HG02870 (cell line): ENCODE measurements at regions not wholly inside any gene's neighbourhood (a gene's known extent, or its start where the extent isn't known, plus 50 kb on each side); places are given as distances from the start of the nearest gene placed in this dataset.
"Not testable (repeated sequence)": the region's sequence is repeated elsewhere in the genome, so short reads cannot be mapped to it uniquely, and the experiment has no call there.

Experiments
- ATAC-seq: cut with Tn5 transposase; IDR thresholded peaks from one replicate; pipeline ENCODE4 v1.9.1; 2021; ENCODE audit warnings: mild to moderate bottlenecking, moderate library complexity; ENCODE audit not compliant: unreplicated experiment

DNA sequence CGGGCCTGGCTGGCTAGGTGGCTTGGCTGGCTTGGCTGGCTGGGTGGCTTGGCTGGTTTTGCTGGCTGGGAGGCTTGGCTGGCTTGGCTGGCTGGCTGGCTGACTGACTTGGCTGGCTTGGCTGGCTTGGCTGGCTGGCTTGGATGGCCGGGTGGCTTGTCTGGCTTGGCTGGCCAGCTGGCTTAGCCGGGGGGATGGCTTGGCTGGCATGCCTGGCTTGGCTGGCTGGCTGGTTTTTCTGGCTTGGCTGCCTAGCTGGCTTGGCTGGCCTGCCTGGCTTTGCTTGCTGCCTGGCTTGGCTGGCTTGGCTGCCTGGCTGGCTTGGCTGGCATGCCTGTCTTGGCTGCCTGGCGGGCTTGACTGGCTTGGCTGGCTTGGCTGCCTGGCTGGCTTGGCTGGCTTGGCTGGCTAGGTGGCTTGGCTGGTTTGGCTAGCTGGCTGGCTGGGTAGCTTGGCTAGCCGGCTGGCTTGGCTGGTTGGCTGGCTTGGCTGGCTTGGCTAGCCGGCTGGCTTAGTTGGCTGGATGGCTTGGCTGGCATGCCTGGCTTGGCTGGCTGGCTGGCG is 2829.6 kb downstream of the RPIA start:
- ATAC-seq: not testable (repeated sequence)

DNA sequence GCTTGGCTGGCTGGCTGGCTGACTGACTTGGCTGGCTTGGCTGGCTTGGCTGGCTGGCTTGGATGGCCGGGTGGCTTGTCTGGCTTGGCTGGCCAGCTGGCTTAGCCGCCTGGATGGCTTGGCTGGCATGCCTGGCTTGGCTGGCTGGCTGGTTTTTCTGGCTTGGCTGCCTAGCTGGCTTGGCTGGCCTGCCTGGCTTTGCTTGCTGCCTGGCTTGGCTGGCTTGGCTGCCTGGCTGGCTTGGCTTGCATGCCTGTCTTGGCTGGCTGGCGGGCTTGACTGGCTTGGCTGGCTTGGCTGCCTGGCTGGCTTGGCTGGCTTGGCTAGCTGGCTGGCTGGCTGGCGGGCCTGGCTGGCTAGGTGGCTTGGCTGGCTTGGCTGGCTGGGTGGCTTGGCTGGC is 2830.5 kb downstream of the RPIA start:
- ATAC-seq: not testable (repeated sequence)

DNA sequence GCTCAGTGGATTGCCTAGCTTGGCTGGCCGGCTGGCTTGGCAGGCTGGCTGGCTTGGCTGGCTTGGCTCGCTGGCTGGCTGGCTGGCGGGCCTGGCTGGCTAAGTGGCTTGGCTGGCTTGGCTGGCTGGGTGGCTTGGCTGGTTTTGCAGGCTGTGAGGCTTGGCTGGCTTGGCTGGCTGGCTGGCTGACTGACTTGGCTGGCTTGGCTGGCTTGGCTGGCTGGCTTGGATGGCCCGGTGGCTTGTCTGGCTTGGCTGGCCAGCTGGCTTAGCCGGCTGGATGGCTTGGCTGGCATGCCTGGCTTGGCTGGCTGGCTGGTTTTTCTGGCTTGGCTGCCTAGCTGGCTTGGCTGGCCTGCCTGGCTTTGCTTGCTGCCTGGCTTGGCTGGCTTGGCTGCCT is 2831.4 kb downstream of the RPIA start:
- not testable (repeated sequence) for ATAC-seq

DNA sequence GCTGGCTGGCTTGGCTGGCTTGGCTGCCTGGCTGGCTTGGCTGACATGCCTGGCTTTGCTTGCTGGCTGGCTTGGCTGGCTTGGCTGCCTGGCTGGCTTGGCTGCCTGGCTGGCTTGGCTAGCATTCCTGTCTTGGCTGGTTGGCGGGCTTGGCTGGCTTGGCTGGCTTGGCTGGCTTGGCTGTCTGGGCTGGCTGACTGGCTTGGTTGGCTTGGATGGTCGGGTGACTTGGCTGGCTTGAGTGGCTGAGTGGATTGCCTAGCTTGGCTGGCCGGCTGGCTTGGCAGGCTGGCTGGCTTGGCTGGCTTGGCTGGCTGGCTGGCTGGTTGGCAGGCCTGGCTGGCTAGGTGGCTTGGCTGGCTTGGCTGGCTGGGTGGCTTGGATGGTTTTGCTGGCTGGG is 2832.3 kb downstream of the RPIA start:
- ATAC-seq: not testable (repeated sequence)

DNA sequence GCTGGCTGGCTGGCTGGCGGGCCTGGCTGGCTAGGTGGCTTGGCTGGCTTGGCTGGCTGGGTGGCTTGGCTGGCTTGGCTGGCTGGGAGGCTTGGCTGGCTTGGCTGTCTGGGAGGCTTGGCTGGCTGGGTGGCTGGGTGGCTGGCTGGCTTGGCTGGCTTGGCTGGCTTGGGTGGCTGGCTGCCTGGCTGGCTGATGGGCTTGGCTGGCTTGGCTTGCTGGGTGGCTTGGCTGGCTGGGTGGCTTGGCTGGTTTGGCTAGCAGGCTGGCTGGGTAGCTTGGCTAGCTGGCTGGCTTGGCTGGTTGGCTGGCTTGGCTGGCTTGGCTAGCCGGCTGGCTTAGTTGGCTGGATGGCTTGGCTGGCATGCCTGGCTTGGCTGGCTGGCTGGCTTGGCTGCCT is 2834.1 kb downstream of the RPIA start:
- ATAC-seq: not testable (repeated sequence)

DNA sequence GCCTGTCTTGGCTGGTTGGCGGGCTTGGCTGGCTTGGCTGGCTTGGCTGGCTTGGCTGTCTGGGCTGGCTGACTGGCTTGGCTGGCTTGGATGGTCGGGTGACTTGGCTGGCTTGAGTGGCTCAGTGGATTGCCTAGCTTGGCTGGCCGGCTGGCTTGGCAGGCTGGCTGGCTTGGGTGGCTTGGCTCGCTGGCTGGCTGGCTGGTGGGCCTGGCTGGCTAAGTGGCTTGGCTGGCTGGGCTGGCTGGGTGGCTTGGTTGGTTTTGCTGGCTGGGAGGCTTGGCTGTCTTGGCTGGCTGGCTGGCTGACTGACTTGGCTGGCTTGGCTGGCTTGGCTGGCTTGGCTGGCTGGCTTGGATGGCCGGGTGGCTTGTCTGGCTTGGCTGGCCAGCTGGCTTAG is 2834.6 kb downstream of the RPIA start:
- not testable (repeated sequence) for ATAC-seq

DNA sequence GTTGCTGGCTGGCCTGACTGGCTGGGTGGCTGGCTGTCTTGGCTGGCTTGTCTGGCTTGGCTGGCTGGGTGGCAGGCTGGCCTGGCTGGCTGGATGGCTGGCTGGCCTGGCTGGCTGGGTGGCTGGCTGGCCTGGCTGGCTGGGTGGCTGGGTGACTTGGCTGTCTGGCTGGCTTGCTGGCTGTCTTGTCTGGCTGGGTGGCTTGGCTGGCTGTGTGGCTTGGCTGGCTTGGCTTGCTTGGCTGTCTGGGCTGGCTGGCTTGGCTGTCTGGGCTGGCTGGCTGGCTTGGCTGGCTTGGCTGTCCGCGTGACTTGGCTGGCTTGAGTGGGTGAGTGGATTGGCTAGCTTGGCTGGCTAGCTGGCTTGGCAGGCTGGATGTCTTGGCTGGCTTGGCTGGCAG is 2835.6 kb downstream of the RPIA start:
- not testable (repeated sequence) for ATAC-seq

DNA sequence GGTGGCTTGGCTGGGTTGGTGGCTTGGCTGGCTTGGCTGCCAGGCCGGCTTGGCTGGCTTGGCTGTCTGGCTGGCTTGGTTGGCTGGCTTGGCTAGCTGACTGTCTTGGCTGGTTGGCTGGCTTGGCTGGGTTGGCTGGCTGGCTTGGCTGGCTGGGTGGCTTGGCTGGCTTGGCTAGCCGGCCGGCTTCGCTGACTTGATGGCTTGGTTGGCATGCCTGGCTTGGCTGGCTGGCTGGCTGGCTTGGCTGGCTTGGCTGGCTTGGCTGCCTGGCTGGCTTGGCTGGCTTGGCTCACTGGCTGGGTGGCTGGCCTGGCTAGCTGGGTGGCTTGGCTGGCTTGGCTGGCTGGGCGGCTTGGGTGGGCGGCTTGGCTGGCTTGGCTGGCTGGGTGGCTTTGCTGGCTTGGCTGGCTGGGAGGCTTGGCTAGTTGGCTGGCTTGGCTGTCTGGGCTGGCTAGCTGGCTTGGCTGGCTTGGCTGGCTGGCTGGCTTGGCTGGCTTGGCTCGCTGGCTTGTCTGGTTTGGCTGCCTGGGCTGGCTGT is 2836.1 kb downstream of the RPIA start:
- ATAC-seq: not testable (repeated sequence)

DNA sequence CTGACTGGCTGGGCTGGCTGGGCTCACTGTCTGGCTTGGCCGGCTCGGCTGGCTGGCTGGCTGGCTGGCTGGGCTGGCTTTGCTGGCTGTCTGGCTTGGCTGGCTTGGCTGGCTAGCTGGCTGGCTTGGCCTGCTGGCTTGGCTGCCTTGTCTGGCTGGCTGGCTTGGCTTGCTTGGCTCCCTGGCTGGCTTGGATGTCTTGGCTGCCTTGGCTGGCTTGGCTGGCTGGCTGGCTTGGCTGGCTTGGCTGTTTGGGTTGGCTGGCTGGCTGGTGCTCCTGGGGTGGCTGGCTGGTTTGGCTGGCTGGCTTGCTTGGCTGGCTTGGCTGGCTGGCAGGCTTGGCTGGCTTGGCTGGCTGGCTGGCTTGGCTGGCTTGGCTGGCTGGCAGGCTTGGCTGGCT is 2836.9 kb downstream of the RPIA start:
- not testable (repeated sequence) for ATAC-seq

DNA sequence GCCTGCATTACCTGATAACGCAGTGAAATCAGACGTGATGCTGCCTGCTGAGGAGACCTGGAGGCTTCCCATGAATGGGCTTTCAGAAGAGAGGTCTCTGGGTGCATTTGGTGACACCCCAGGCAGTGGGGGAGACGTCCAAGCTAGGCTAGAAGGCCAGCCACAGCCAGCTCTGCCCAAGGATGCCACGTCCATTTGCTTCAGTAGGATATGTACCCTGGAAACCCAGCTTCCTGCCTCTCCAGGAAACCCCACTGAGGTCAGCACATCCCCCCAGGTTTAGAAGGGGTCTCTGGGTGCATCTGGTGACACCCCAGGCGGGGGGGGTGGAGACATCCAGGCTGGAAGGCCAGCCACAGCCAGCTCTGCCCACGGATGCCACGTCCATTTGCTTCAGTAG is 2844.6 kb downstream of the RPIA start:
- ATAC-seq: not testable (repeated sequence)

DNA sequence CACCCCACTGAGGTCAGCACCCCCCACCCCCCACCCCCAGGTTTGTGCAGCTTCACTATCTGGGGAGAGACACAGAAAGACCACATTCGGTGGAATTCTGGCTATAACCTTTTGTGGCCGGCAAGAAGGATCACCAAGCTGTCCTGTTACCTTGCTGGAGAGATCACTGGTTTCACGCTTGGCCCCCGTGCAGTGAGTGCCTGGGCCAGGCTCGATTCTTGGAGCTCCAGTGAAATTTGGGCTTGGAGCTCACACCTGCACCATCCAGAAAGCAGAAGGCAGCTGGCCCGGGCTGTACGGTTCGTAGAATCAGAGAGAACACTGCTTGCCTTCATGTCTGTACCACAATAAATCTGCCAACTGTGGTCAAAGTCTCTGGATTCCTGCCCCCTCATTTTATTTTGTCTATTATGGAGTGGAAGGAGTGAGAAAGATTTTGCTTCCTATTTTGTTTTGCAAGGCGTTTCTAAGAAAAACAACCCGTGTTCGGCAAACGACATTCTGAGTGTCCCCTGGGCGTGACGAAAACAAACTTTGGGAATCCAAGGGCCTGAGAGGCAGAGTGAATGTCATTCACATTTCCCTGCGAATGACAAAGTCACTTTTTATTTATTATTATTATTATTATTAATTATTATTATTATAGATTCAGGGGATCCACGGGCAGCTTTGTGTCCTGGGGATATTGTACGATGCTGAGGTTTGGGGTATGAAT is 2845.2 kb downstream of the RPIA start:
- ATAC-seq: not testable (repeated sequence)

DNA sequence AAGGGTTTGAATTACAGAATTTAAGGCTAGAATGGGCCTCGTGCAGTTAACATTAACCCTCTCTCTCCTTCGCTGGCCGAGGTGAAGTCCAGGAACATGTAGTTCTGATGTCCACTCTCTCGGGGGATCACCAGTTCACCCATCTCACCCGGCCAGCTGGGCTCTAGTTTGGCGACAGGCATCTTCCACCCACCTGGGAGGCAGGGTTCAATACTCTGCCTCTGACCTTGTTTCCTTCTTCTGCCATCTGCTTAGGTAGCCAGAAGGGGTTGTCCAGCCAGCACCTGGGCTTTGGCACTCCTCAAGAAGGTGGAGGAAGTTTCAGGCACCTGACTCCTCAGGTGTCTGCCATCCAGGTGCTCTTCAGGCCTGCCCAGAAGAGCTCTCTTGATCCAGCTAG is 2857.8 kb downstream of the RPIA start:
- ATAC-seq: not testable (repeated sequence)

DNA sequence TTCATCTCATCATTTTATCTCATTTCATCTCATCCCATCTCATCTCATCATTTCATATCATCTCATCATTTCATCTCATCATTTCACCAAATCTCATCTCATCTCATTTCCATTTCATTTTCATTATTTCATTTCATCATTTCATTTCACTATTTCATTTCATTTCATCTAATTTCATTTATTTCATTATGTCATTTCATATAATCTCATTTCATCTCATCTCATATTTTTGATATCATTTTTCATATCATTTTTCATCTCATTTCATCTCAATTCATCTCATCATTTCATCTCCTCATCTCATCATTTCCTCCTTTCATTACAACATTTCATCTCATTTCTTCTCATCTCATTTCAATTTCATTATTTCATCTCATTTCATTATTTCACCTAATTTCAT is 2866.8 kb downstream of the RPIA start:
- ATAC-seq: not testable (repeated sequence)

DNA sequence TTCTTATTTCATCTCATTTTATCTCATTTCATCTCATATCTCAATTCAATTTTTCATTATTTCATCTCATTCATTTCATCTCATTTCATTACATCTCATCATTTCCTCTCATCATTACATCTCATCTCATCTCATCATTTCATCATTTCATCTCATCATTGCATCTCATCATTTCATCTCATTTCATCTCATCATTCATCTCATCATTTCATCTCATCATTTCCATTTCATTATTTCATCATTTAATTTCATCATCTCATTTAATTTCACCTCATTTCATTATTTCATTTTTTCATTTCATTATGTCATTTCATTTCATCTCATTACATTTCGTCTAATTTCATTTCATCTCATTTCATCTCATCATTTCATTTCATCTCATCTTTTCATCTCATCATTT is 2867.8 kb downstream of the RPIA start:
- not testable (repeated sequence) for ATAC-seq

DNA sequence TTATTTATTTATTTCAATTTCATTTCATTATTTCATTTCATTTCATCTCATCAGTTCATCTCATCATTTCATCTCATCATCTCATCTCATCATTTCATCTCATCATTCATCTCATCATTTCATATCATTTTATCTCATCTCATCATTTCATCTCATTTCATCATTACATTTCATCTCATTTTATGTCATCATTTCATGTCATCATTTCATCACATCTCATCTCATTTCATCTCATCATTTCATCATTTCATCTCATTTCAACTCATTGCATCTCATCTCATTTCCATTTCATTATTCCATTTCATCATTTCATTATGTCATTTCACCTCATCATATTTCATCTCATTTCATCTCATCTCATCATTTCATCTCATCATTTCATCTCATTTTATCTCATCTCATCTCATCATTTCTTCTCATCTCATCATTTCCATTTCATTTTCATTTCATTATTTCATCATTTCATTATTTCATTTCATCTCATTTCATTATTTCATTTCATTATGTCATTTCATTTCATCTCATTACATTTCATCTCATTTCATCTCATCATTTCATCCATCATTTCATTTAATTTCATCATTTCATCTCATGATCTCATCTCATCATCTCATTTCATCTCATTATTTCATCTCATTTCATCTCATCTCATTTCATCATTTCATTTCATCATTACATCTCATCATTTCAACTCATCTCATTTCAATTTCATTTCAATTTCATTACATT is 2868.6 kb downstream of the RPIA start:
- ATAC-seq: not testable (repeated sequence)

DNA sequence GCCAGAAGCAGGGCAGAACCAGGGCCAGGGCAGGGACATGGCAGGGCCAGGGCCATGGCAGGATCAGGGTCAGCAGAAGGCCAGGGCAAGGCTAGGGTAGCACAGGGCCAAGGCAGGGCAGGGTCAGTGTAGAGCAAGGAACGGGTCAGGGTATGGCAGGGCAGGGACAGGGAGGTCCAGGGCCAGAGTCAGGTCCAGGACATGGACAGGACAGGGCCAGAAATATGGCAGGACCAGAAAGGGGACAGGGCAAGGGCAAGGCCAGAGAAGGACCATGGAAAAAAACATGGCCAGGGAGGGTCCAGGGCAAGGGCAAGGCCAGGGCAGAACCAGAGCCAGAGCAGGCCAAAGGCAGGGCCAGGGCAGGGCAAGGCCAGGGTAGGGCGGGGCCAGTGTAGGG is 2870.7 kb downstream of the RPIA start:
- not testable (repeated sequence) for ATAC-seq

DNA sequence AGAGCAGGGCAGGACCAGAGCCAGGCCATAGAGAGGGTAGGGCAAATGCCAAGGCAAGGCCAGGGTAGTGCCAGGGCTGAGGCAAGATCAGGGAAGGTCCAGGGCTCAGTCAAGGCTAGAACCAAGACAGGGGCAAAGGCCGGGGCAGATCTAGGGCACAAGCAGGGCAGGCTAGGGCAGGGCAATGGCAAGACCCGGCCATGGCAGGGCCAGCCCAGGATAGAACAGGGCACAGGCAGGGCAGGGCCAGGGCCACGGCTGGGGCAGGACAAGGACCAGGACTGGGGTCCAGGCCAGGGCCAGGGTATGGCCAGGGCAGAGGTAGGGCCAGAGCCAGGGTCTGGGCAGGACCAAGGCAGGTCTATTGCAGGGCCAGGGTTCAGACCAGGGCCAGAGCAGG is 2873.2 kb downstream of the RPIA start:
- not testable (repeated sequence) for ATAC-seq

DNA sequence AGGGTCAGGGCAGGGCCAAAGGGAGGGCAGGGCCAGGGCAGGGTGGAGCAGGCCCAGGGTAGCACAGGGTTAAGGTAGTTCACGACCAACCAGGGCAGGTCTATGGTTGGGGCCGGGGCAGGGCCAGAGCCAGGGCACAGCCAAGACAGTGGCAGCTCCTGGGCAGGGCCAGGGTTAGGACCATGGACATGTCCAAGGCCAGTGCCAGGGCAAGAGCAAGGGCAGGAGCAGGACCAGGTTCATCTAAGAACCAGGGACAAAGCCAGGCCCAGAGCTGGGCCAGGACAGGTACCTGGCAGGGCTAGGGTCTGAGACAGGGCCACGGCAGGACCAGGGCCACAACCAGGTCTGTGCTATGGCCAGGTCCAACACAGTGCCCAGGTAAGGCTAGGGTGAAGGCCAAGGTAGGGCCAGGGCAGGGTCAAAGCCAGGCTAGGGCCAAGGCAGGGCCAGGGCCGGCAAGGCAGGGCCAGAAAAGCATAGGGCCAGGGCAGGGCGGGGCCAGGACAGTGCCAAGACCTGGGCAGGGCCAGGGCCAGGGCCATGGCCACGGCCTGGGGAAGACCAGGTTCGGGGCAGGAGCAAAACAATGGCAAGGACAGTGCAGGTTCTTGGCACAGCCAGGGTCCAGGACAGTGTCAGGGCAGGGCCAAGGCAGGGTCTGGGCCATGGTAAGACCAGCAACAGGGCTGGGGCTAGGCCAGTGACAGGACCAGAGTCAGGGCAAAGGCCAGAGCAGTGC is 2874.4 kb downstream of the RPIA start:
- not testable (repeated sequence) for ATAC-seq

DNA sequence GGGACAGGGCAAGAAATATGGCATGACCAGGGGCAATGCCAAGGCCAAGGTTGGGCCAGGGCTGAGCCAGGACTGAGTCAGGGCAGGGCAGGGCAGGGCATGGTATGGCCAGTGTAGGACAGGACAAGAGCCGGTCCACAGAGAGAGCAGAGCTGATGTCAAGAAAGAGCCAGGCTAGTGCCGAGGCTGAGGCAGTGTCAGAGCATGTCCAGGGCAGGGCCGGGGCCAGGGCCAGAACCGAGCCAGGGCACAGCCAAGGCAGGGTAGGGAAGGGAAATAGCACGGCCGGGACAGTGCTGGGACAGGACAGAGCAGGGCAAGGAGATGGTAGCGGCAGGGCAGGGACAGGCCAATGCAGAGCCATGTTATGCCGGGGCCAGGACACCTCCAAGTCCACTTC is 2875.1 kb downstream of the RPIA start:
- ATAC-seq: not testable (repeated sequence)

DNA sequence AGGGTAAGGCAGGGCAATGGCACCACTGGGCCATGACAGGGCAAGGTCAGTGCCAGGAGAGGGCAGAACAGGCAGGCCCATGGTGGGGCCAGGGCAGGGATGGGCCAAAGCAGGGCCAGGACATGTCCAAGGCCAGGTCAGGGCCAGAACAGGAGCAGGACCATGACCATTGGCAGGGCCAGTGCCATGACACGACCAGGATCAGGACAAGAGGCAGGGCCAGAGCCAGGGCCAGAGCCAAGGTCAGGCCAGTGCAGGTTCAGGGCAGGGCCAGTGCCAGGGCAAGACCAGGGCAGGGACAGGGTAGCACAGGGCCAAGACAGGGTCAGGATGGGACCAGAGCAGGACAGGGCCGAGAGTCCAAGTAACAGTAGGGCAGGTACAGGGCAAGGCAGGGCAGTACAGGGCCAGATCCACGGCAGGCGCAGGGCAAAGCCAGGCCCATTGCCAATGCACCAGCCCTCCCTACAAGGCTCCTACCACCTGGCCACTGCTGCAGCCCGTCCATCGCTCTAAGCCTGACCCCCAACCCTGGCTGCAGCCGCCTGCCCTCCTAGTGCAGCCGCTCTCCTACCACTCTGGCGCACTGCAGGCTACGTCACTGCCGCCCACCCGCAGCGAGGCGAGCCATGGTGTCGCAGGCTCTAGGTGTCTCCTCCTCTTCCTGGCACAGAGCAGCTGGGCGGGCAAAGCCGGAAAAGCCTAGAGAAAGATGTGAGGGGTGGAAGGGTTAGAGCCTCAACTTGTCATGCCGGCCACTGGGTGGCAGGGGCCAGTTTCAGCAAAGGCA is 2876.3 kb downstream of the RPIA start:
- not testable (repeated sequence) for ATAC-seq
